GM12872 (cell line): ENCODE measurements at regions not wholly inside any gene's neighbourhood (a gene's known extent, or its start where the extent isn't known, plus 50 kb on each side); places are given as distances from the start of the nearest gene placed in this dataset.

Experiments
- CTCF ChIP-seq: IDR thresholded peaks from 3 replicates; pipeline ENCODE4 v1.5.1; 2011; ENCODE audit warnings: low read depth, mild to moderate bottlenecking, low read length, moderate library complexity; ENCODE audit not compliant: insufficient read depth

GRCh38 chrX:20514358-20514757 lies 247.6 kb upstream of the RPS6KA3 start:
- no peak for TF ChIP-seq CTCF

- no peak for TF ChIP-seq CTCF
Measured at GRCh38 chrX:20513185-20513584, 246.5 kb upstream of the RPS6KA3 start.

GRCh38 chrX:20511792-20512191 lies 245.1 kb upstream of the RPS6KA3 start:
- no peak for TF ChIP-seq CTCF

GRCh38 chrX:20507901-20508620 lies 241.4 kb upstream of the RPS6KA3 start:
- no peak for TF ChIP-seq CTCF

- TF ChIP-seq CTCF = no peak
Measured at GRCh38 chrX:20506739-20507138, 240.0 kb upstream of the RPS6KA3 start.

- TF ChIP-seq CTCF = no peak
Measured at GRCh38 chrX:20500949-20501348, 234.2 kb upstream of the RPS6KA3 start.

GRCh38 chrX:20500171-20500865 lies 233.6 kb upstream of the RPS6KA3 start:
- TF ChIP-seq CTCF = no peak
